Transverse colon (tissue), 4 donors: ENCODE measurements at regions not wholly inside any gene's neighbourhood (a gene's known extent, or its start where the extent isn't known, plus 50 kb on each side); places are given as distances from the start of the nearest gene placed in this dataset.

ENCODE experiments used
- CTCF ChIP-seq, 5 experiments: fragments of 200-600 bp in 3 of 5; fragments of 450-650 bp in 2 of 5; sonication (generic) in 3 of 5; IDR thresholded peaks; 1 replicate in 2 of 5; 2 replicates in 3 of 5; pipeline ENCODE4 v1.5.1; 2016 to 2017; ENCODE audit warnings: antibody characterized with exemption in 5 of 5, inconsistent platforms in 3 of 5, mild to moderate bottlenecking in 2 of 5, moderate library complexity in 1 of 5
- EP300 ChIP-seq: sonication (generic); formaldehyde crosslinking; IDR thresholded peaks from one replicate; pipeline ENCODE4 v1.6.1; 2017; ENCODE audit warnings: antibody characterized with exemption, low read depth
- POLR2A ChIP-seq: fragments of 450-650 bp; IDR thresholded peaks from one replicate; pipeline ENCODE4 v1.6.1; 2016; ENCODE audit warnings: antibody characterized with exemption, mild to moderate bottlenecking, moderate library complexity
- POLR2AphosphoS5 ChIP-seq, 3 donors: sonication (generic); formaldehyde crosslinking; IDR thresholded peaks; one replicate each; pipeline ENCODE4 v1.6.1; 2016; ENCODE audit warnings: antibody characterized with exemption in 3 of 3

GRCh38 chr18:55085557-55086285 lies 126.5 kb upstream of the CCDC68 start:
- TF ChIP-seq CTCF (IDR thresholded peaks at IDR 0.05) (no peak), POLR2AphosphoS5 (IDR thresholded peaks at IDR 0.05) (no peak), EP300 (no peak), POLR2A (no peak)
